B cell (primary cell): ENCODE measurements at regions not wholly inside any gene's neighbourhood (a gene's known extent, or its start where the extent isn't known, plus 50 kb on each side); places are given as distances from the start of the nearest gene placed in this dataset.
"Not testable (repeated sequence)": the region's sequence is repeated elsewhere in the genome, so short reads cannot be mapped to it uniquely, and the experiment has no call there.

Experiments
- ATAC-seq: fragments of 200-7000 bp; cut with Tn5 transposase; one replicate; pipeline ENCODE4 v1.10.0; 2021; ENCODE audit warnings: low read depth, mild to moderate bottlenecking, moderate number of reproducible peaks, moderate library complexity
- CTCF ChIA-PET: fragments of 350-600 bp; sonication (Branson Sonifier 250); formaldehyde crosslinking; loops from one replicate; lab custom pipeline; 2021; ENCODE audit warnings: antibody characterized with exemption, inconsistent platforms; lab: Charles Lee
- POLR2A ChIA-PET: fragments of 350-600 bp; sonication (Branson Sonifier 250); formaldehyde crosslinking; loops from one replicate; lab custom pipeline; 2021; ENCODE audit warnings: antibody characterized with exemption; lab: Charles Lee
- DNase-seq: peaks from one replicate; pipeline ENCODE4 v3.0.0; 2013
- H2AFZ ChIP-seq: 2 replicates; pipeline ENCODE4 v1.6.1; 2012; ENCODE audit warnings: mild to moderate bottlenecking, low read depth, low read length; ENCODE audit not compliant: insufficient read depth, poor library complexity, severe bottlenecking
- H3K27ac ChIP-seq, 2 donors: 1 replicate in 1 of 2; 2 replicates in 1 of 2; pipeline ENCODE4 v1.5.1; 2012 to 2013; ENCODE audit warnings: low read length in 2 of 2, mild to moderate bottlenecking in 2 of 2, moderate library complexity in 1 of 2
- H3K27me3 ChIP-seq, 4 experiments: fragments of 200-600 bp in 1 of 4; sonication (generic) in 1 of 4; replicated peaks in 1 of 4; 1 replicate in 2 of 4; 2 replicates in 2 of 4; pipeline versions ENCODE4 v1.6.1 to v1.7.0; 2013 to 2016; ENCODE audit warnings: low read length in 3 of 4, mild to moderate bottlenecking in 2 of 4, mixed read lengths in 1 of 4, moderate library complexity in 1 of 4; ENCODE audit not compliant: insufficient read depth in 4 of 4, control insufficient read depth in 3 of 4; ENCODE audit errors: control extremely low read depth in 1 of 4
- H3K36me3 ChIP-seq, 2 experiments: replicated peaks in 1 of 2; 1 replicate in 1 of 2; 2 replicates in 1 of 2; pipeline versions ENCODE4 v1.6.1 to v1.7.1; 2013; ENCODE audit warnings: low read length in 1 of 2; ENCODE audit not compliant: insufficient read depth in 2 of 2, control insufficient read depth in 1 of 2; ENCODE audit errors: control extremely low read depth in 1 of 2, extremely low read depth in 1 of 2
- H3K4me1 ChIP-seq, 2 donors: fragments of 200-600 bp in 1 of 2; sonication (generic) in 1 of 2; 1 replicate in 1 of 2; 2 replicates in 1 of 2; pipeline versions ENCODE4 v1.5.1 to v1.6.1; 2013 to 2017; ENCODE audit warnings: low read length in 2 of 2; ENCODE audit not compliant: control insufficient read depth in 2 of 2, insufficient read depth in 2 of 2
- H3K4me2 ChIP-seq: replicated peaks from 2 replicates; pipeline ENCODE3; 2012; ENCODE audit warnings: mild to moderate bottlenecking, low read depth, low read length; ENCODE audit not compliant: poor library complexity, severe bottlenecking
- H3K4me3 ChIP-seq, 5 experiments: fragments of 200-600 bp in 1 of 5; sonication (generic) in 1 of 5; 1 replicate in 3 of 5; 2 replicates in 2 of 5; pipeline versions ENCODE4 v1.5.1 to v1.7.0; 2011 to 2016; ENCODE audit warnings: low read length in 4 of 5, mild to moderate bottlenecking in 4 of 5, low read depth in 2 of 5, control low read depth in 1 of 5, moderate library complexity in 1 of 5; ENCODE audit not compliant: insufficient read depth in 1 of 5; ENCODE audit errors: control extremely low read depth in 1 of 5, extremely low read depth in 1 of 5
- H3K79me2 ChIP-seq: fragments of 200-600 bp; sonication (generic); one replicate; pipeline ENCODE4 v1.6.0; 2016; ENCODE audit warnings: low read length; ENCODE audit not compliant: control insufficient read depth, insufficient read depth
- H3K9ac ChIP-seq: fragments of 200-600 bp; sonication (generic); 2 replicates; pipeline ENCODE4 v1.6.1; 2017; ENCODE audit warnings: mild to moderate bottlenecking, low read length, moderate library complexity
- H3K9me3 ChIP-seq, 3 donors: one replicate each; pipeline versions ENCODE4 v1.6.1 to v1.7.1; 2013; ENCODE audit warnings: low read length in 2 of 3; ENCODE audit not compliant: control insufficient read depth in 2 of 3, insufficient read depth in 1 of 3; ENCODE audit errors: control extremely low read depth in 1 of 3
- H4K20me1 ChIP-seq: 2 replicates; pipeline ENCODE4 v1.6.0; 2012; ENCODE audit warnings: mild to moderate bottlenecking, low read length; ENCODE audit not compliant: insufficient read depth, control insufficient read depth, poor library complexity, severe bottlenecking
- H3K27ac Mint-ChIP-seq: one replicate; pipeline ENCODE4 v1.8.0; 2021; ENCODE audit warnings: mixed read lengths
- H3K27me3 Mint-ChIP-seq: one replicate; pipeline ENCODE4 v1.8.0; 2021; ENCODE audit warnings: mixed read lengths
- H3K4me1 Mint-ChIP-seq: one replicate; pipeline ENCODE4 v1.8.0; 2021; ENCODE audit warnings: mixed read lengths
- H3K4me3 Mint-ChIP-seq: one replicate; pipeline ENCODE4 v1.8.0; 2021; ENCODE audit warnings: mixed read lengths
- H3K9me3 Mint-ChIP-seq: one replicate; pipeline ENCODE4 v1.8.0; 2022; ENCODE audit warnings: mixed read lengths; ENCODE audit not compliant: insufficient read depth
- CTCF ChIP-seq: fragments of 200-600 bp; IDR thresholded peaks from one replicate; pipeline ENCODE4 v1.8.0; 2022; ENCODE audit warnings: antibody characterized with exemption, mild to moderate bottlenecking
- EZH2 ChIP-seq: IDR thresholded peaks from 2 replicates; pipeline ENCODE4 v1.6.1; 2012; ENCODE audit warnings: borderline replicate concordance, low read depth, mild to moderate bottlenecking, moderate library complexity, low read length; ENCODE audit not compliant: insufficient read depth, poor library complexity, severe bottlenecking
- WGBS: methylation state at CpG from one replicate; pipeline ENCODE4 v1.1.5; 2013; ENCODE audit warnings: missing lambda C conversion rate; ENCODE audit not compliant: insufficient coverage; 5-methylcytosine and 5-hydroxymethylcytosine counted together
- intact Hi-C: fragments of 100-400 bp; cut with micrococcal nuclease; formaldehyde crosslinking; loops from one replicate; pipeline ENCODE4 v1.10.0; 2022

GRCh38 chr6:81517455-81517854 lies 235.0 kb downstream of the TENT5A start:
- no peak overlapping the region for H3K4me3 Mint-ChIP-seq
- WGBS = no CpG with 5 or more reads among the region's 3 CpGs
- no peak overlapping the region for H3K27ac Mint-ChIP-seq
- intact Hi-C loops = no loop called here
- ATAC-seq (no peak), DNase-seq (no peak)
- H3K36me3 ChIP-seq = no peaks in the 10 kb centered on the region
- no peaks in the 10 kb centered on the region for H3K79me2 ChIP-seq
- H3K27ac ChIP-seq = no peak overlapping the region
- no peaks in the 10 kb centered on the region for H3K27me3 Mint-ChIP-seq
- no peaks in the 10 kb centered on the region for H3K27me3 ChIP-seq
- no peaks in the 10 kb centered on the region for H3K9me3 ChIP-seq
- H3K4me1 ChIP-seq = no peaks in the 10 kb centered on the region
- POLR2A ChIA-PET = no interaction called here
- H3K4me3 ChIP-seq = no peak overlapping the region
- no peak overlapping the region for H3K9ac ChIP-seq
- H4K20me1 ChIP-seq = no peaks in the 10 kb centered on the region
- CTCF ChIA-PET = no interaction called here
- no peak overlapping the region for H2AFZ ChIP-seq
- peaks cover 2% of the 10 kb centered on the region for H3K9me3 Mint-ChIP-seq
- TF ChIP-seq CTCF (no peak), EZH2 (no peak)
- H3K4me2 ChIP-seq = no peak overlapping the region
- no peaks in the 10 kb centered on the region for H3K4me1 Mint-ChIP-seq

DNA sequence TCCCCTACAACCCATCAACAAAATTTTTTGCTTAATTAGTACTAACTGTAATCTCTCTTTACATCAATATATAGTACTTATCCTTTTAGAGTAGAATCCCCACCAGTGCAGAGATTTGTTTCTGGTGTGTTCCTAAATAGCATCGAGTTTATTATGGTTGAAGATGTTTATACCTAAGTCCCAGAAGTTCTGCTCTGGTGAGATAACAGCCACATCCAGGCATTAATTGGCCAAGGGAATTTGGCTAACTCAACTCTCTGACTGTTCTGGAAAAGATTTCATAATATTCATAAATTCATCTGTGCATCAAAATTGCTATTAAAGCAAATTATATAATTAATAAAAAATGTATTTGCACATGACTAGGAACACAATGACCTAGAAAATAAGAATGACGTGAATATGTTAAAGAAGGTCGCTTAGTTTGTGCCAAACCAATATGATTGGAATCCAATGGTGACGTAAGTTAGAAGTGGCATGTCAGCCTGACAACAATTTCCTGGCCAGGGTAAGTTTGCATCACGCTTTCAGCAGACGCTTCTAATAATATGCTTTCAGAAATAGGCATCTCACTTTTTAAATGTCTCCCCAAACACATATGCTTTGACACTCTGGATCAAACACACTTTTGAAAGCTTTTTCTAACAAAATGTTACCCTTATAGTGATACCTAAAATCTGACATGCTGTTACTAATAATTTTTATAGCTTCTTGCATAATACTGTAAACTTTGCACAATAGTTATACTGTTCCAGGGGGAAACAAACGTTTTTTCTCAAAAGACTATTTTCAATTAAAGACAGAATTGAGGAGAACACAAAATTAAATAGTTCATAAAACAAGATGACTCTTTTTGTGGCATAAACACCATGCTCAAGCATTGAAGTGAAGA lies 236.7 kb downstream of the TENT5A start:
- intact Hi-C loops = no loop called here
- DNase-seq (no peak), ATAC-seq (no peak)
- H3K4me1 ChIP-seq = no peaks in the 10 kb centered on the region
- H3K27ac ChIP-seq = no peak overlapping the region
- no peaks in the 10 kb centered on the region for H3K27me3 ChIP-seq
- no peak overlapping the region for H3K4me3 ChIP-seq
- Mint-ChIP-seq H3K27me3 (no peaks in the 10 kb centered on the region), H3K4me1 (no peaks in the 10 kb centered on the region), H3K4me3 (no peak overlapping the region), H3K27ac (no peak overlapping the region), H3K9me3 (peaks cover 2% of the 10 kb centered on the region)
- H4K20me1 ChIP-seq = no peaks in the 10 kb centered on the region
- no peaks in the 10 kb centered on the region for H3K36me3 ChIP-seq
- CTCF ChIA-PET = no interaction called here
- H3K4me2 ChIP-seq = no peak overlapping the region
- TF ChIP-seq CTCF (no peak), EZH2 (no peak)
- H3K79me2 ChIP-seq = no peaks in the 10 kb centered on the region
- H3K9ac ChIP-seq = no peak overlapping the region
- no peaks in the 10 kb centered on the region for H3K9me3 ChIP-seq
- 86% methylated on average over 5 of the region's 7 CpGs for WGBS
- H2AFZ ChIP-seq = no peak overlapping the region
- POLR2A ChIA-PET = no interaction called here

DNA sequence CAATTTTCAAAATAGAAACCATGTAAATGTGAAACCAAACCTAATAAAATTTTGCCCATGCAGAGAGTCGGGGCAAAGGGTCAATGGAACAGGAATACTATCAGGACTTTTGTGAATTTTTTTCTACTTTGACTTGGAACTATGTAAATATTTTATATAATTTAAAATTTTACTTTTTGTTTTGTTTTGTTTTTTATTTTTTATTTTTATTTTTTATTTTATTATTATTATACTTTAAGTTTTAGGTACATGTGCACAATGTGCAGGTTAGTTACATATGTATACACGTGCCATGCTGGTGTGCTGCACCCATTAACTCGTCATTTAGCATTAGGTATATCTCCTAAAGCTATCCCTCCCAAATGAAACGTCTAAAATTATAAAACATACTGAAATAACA lies 238.3 kb downstream of the TENT5A start:
- H4K20me1 ChIP-seq, POLR2A ChIA-PET, H3K4me1 ChIP-seq, ATAC-seq, H3K36me3 ChIP-seq, H3K4me3 ChIP-seq, H3K4me3 Mint-ChIP-seq, H3K9ac ChIP-seq, H3K27ac Mint-ChIP-seq, CTCF ChIA-PET, H3K9me3 Mint-ChIP-seq, H3K79me2 ChIP-seq, H3K4me2 ChIP-seq, H3K4me1 Mint-ChIP-seq, intact Hi-C loops, H3K27me3 ChIP-seq, H3K27ac ChIP-seq, DNase-seq, H2AFZ ChIP-seq, H3K27me3 Mint-ChIP-seq, H3K9me3 ChIP-seq: not testable (repeated sequence)
- no CpG with 5 or more reads among the region's 4 CpGs for WGBS
